ENCODE measurements at regions not wholly inside any gene's neighbourhood (a gene's known extent, or its start where the extent isn't known, plus 50 kb on each side); places are given as distances from the start of the nearest gene placed in this dataset.

DNA sequence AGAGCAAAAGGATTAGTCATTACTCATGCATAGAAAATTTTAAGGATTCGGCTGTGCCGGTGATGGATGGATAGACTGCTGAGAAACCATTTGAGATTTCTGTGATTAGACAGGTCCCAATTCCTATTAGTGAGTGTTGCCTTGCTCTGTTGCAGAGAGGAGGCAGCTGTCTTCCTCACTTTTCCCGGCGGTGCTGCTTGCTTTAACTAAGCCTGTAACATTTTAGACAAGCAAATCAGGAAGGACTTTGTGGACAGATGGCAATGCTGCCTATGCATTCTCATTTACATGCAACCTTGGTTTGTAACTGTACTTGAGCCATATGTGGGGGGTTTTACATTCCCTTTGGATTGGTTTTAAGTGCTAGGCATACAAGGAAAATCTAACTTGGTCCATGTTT is 1176.3 kb downstream of the CDH18 start:
- FAIRE-seq = no peak

DNA sequence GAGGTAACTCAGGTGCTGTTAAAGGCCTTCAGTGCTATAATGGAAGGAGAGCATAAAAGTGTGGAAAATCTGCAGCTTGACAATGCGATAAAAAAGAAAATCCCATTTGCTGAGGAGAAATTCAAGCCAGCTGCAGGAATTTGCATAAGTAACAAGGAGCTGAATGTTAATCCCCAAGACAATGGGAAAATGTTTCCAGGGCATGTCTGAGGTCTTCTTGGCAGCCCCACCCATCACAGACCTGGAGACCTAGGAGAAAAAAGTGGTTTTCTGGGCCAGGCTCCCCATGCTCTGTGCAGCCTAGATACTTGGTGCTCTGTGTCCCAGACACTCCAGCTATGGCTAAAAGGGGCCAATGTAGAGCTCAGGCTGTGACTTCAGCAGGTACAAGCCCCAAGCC is 1159.6 kb downstream of the CDH18 start:
- FAIRE-seq = no peak

DNA sequence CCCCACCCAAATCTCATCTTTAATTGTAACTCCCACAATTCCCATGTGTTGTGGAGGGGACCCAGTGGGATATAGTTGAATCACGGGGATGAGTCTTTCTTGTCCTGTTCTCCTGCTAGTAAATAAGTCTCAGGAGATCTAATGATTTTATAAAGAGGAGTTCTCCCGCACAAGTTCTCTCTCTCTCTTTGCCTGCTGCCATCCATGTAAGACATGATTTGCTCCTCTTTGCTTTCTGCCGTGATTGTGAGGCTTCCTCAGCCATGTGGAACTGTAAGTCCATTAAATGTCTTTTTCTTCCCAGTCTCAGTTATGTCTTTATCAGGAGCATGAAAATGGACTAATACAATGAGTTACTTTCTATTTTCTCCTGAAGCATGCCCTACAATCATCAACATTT is 1158.5 kb downstream of the CDH18 start:
- FAIRE-seq = no peak

DNA sequence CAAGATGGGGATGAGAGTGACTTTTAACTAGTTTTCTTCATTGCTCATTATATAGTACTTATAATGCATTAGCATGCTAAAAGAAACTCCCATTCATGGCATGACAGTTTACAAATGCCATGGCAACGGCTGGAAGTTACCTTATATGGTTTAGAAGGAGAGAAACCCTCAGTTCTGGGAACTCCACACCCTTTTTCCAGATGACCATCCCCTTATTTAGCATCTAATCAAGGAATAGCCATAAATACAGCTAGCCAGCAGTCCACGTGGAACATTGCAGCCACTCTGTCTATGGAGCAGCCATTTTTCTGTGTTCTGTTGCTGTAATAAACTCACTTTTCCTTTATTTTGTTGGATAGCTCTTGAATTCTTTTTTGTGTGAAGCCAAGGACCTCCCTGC is 1137.8 kb downstream of the CDH18 start:
- no peak for FAIRE-seq

DNA sequence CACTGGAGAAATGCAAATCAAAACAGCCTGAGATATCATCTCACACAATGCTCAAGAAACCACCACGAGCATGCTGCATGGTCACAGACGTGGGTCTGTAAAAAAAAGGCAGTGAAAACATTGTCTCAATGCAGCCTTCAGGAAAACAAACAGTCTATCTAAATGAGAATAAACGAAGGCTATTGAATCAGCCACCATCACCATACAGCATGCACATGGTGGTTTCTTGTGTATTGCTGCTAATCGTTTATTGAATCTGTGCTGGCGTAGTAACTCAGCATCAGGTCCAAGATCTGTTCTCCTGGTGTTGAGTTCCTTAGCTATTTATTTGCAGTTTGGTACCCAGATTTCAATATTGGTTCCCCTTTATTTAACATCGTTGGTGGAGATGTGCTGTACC is 1115.0 kb downstream of the CDH18 start:
- FAIRE-seq = no peak

DNA sequence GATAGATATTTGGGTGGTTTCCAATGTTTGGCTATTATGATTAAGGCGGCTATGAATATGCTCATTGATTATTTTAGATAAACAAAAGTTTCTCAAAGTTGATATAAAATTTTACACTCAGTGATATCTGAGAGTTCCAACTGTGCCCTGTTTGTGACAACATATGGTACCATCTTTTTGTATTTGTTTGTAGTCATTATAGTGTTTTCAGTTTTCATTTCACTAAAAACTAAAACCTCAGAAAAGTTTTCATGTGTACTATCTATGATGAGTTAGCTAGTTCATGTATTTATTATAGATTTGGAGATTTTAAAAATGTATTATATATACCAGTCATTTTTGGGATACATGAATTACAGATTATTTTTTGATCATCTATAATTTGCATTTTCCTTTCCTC is 1111.4 kb downstream of the CDH18 start:
- FAIRE-seq = no peak

- FAIRE-seq = no peak
Observed at GRCh38 chr5:18881615-18882014, 1106.4 kb downstream of the CDH18 start.

DNA sequence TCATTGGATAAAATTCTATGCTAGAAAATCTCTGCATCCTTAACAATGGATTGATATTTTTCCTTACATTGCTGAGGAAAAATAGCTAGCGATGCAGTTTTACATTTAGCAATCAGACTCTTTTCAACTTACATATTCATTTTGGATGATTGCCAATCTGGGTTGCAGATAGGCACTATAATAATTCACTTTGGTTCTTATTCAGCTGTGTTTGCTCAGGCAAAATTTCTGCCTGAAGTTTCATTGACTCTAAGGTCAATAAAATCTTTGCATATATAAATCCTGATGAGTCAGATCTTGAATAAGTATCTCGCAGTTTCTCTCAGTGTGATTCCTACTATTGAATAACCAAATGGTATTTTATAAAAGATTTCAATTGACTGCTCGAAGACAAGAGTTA is 1105.8 kb downstream of the CDH18 start:
- no peak for FAIRE-seq

DNA sequence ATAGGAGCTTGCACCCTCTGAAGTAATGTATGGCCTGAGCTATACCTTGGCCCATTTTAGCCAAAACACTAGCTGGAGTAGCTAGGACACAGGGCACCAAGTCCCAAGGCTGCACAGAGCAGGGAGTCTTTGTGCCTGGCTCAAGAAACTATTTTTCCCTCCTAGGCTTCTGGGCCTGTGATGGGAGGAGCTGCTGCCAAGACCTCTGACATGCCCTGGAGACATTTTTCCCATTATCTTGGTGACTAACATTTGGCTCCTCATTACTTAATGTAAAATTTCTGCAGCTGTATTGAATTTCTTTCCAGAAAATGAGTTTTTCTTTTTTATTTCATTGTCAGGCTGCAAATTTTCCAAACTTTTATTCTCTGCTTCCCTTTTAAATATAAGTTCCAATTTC is 1099.2 kb downstream of the CDH18 start:
- FAIRE-seq = no peak

GRCh38 chr5:18900644-18901043 is 1087.4 kb downstream of the CDH18 start:
- no peak for FAIRE-seq

DNA sequence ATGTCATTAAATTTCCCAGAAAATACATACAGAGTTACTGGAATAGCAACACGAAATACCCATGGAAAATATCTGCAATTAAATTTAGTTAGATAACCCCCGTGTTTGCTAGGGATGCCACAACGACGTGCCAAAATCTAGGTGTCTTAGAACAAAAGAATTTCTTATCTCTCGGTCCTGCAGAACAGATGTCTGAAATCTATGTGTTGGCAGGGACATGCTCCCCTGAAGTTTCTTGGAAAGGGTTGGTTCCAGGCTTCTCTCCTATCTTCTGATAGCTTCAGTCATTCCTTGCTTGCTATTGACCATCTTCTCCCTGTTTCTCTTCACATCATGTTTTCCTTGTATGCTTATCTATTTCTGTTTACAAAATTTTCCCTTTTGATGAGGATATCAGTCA is 1067.0 kb downstream of the CDH18 start:
- no peak for FAIRE-seq

DNA sequence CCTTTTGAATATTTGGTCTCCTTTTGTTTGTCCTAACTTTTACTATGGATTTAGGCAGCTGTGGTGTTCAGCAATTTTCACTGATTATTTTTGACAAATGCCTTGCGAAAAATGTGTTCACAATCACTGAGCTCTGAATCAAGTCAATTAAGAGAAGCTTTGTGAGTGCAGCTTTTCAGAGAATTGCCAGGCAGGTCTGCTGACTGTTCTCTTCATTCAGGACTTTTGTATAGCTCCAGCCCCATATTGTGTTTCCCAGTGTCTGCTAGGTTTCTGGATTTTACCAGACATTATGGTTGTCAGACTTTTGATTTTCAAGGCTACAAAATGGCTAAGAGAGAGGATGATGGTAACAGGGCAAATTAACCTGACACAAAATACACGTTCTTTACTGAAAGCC is 1055.9 kb downstream of the CDH18 start:
- FAIRE-seq = no peak

GRCh38 chr5:18944771-18945170 is 1043.2 kb downstream of the CDH18 start:
- FAIRE-seq = no peak

DNA sequence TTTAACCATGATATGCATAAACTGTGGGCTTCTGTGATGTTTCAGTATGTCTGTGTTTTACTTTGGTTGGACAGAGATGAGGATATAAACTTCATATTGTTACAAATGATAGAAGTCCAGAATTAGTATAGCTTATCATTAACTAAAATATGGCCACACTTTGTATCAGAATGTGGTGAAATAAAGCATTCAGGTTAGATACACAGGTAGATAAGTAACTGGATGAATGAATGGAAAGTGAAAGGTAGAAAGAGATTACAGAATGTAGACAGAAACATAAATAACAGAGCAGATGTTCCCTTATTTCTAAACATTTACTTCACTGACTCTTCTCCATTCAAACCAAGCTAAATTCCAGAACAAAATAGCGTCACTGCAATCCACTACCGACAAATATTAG is 1033.8 kb downstream of the CDH18 start:
- FAIRE-seq = no peak

DNA sequence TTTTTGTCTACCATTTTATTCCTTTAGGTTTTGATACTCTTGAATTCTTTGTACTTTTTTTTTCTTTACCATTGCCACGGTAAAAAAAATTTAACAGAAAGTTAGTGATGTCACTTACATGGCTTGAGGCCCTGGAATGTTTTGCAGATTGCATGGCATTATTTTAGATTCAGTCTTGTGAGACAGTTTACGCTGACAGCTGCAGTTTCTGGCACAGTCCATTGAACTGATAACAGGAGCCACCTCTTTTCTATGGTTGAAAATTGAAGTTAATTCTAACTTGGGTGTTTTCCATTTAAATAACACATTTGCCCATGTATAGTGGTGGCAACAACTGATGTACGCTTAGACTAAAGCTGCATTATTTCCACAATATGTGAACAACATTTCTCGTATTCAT is 1028.5 kb downstream of the CDH18 start:
- FAIRE-seq = no peak

DNA sequence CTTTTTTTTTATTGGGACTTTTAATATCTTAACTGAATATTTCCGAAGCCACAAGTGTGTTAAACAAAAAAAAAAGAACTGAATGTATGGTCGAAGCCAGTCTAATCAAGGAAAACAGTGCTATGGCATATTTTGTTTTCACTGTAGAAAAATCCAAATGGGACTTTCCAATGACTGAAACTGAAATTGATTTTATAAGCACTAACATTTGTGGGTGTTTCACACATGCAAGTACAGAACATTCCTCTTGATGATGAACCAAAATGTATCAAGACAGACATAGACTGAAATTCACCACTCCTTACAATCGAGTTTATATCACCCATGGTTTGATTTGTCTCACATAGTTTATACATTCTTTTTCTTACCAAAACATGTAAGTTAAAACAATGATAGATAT is 1026.8 kb downstream of the CDH18 start:
- no peak for FAIRE-seq

DNA sequence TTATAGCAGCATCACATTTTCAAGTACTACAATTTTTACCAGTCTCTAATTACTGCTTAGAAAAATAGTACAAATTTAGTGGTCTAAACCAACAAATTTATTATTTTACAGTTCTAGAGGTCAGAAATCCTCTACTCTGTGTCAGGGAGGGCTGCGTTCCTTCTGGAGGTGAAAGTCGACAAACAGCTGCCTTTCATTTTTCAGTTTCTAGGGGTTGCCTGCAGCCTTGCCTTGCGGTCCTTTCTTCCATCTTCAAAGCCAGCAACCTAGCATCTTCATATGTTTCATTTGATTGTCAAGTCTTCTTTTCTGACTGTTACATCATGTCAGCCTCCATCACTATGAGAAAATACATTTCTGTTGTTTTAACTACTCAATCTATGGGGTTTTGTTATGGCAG is 1022.1 kb downstream of the CDH18 start:
- FAIRE-seq = no peak

- no peak for FAIRE-seq
Observed at GRCh38 chr5:18967637-18968036, 1020.4 kb downstream of the CDH18 start.

- FAIRE-seq = no peak
Observed at GRCh38 chr5:18968966-18969365, 1019.0 kb downstream of the CDH18 start.

GRCh38 chr5:18970000-18970399 is 1018.0 kb downstream of the CDH18 start:
- no peak for FAIRE-seq

DNA sequence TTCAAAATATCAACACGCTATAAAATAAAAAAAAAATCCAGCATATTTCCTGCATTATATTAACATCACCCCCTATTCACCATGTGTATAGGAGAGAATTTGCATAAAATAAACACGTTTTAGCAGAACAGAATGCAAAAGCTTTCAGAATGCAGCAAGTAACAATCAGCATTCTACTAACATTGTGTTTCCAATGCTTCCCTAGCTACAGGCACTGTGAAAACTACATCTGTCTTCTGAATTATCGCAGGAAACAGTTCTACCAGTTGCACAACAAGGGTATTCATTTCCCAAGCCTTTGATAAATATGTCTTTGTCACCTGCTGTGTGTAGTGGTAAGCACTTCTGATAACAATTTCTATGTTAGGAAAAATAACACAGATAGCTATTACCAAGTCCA is 1015.8 kb downstream of the CDH18 start:
- FAIRE-seq = no peak

DNA sequence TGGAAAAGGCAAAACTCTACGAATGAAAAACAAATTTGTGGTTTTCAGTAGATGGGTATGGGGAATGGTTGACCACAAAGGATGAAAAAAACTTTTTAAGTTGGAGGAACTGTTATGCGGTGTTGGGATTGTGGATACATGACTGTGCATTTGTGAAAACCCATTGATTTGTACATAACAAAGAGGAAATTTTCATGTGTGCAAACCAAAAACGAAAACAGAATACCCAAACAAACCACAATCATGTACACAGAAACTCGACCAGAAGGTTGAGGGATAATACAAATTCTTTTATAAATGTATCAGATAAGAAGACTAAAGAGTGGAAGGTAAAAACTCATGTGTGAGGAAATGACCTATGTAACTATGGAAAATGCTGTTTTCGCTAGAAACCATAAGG is 1012.4 kb downstream of the CDH18 start:
- no peak for FAIRE-seq

- no peak for FAIRE-seq
Observed at GRCh38 chr5:18977880-18978279, 1010.1 kb downstream of the CDH18 start.

DNA sequence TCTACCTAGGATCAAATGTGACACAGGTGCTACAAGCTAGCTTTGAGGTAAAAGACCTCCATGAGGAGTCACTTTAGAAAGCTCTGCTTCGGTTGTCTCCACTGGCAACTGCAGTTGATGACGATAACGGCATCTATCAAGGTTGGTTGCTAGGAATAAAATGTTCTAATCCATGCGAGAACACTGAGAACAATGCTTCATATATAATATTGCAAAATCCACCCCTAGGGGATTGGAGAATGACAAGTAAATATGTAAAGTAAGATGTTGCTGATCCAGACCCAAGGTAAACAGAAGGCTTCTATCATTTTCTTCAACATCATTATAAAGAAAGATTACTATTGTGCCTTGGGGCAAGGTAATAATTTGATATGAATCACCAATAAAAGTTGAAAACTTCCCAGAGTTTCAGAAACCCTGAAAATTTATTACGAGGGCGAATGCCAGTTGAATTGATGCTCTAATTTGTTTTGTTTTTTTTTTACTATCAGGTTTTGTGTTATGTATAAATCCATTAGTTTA is 1003.4 kb downstream of the CDH18 start:
- FAIRE-seq = no peak

DNA sequence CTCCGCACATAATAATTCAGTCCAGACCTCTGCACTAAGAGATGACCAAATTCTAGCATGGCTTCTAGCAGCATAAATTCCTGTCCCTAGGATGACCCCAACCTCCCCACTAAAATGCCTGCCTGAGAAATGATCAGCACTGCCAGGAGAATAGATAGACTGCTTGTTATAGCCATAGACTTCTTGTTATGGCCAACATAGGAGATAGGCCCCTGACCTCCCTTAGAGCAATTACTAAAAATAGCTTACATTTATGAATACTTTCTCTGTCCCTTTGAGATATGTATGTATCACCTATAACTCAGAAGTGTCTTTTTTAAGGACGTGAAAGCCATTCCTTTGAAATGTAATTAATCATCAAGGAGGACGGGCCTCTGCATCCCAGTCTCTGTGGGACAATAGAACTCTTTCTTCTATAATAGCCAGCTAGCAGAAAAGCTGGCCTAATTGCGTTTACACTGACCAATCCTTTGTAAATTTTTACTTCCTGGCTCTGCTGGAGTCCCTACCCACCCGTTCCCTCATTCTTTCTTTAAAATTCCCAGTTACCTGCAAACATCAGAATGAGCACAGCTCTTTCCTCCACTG is 1002.7 kb downstream of the CDH18 start:
- FAIRE-seq = no peak

- FAIRE-seq = no peak
Observed at GRCh38 chr5:18987101-18987500, 1000.9 kb downstream of the CDH18 start.
